ENCODE measurements at regions not wholly inside any gene's neighbourhood (a gene's known extent, or its start where the extent isn't known, plus 50 kb on each side); places are given as distances from the start of the nearest gene placed in this dataset.
A peak's percentile ranks its signal among the peaks of the same experiment; 100 is the strongest.

GRCh38 chr4:35253331-35253730, 991.0 kb downstream of the ARAP2 start:
- Histone ChIP-seq H2AFZ (ENCODE audit: low read depth, low read length) (no peak overlapping the region), H3K4ac (ENCODE audit: low read depth in 1 of 2, low read length in 2 of 2) (no peak overlapping the region), H3K36me3 (ENCODE audit: control insufficient read depth in 1 of 2, insufficient read depth in 2 of 2, low read depth in 1 of 2, low read length in 2 of 2) (no peaks in the 10 kb centered on the region), H3K14ac (ENCODE audit: low read length in 2 of 2) (no peak overlapping the region), H4K91ac (ENCODE audit: low read length) (no peak overlapping the region), H3K27me3 (ENCODE audit: control insufficient read depth in 1 of 2, insufficient read depth in 1 of 2, low read length in 2 of 2) (no peaks in the 10 kb centered on the region), H2BK120ac (ENCODE audit: low read depth, low read length) (no peak overlapping the region), H3K27ac (ENCODE audit: low read length, poor library complexity, severe bottlenecking) (no peak overlapping the region), H3K4me1 (ENCODE audit: control insufficient read depth, insufficient read depth, low read depth, low read length) (no peaks in the 10 kb centered on the region), H2BK5ac (ENCODE audit: low read depth, low read length, poor library complexity, severe bottlenecking) (peak overlapping the region; percentile 36), H3K9ac (ENCODE audit: low read length) (no peak overlapping the region), H3K9me3 (ENCODE audit: control insufficient read depth, low read length) (no peaks in the 10 kb centered on the region), H3K4me2 (ENCODE audit: low read length, poor library complexity, severe bottlenecking) (no peak overlapping the region), H4K8ac (ENCODE audit: low read length) (no peak overlapping the region), H3K18ac (ENCODE audit: low read depth in 1 of 2, low read length in 2 of 2) (no peak overlapping the region), H3K4me3 (ENCODE audit: insufficient read depth in 1 of 2, low read depth in 1 of 2, low read length in 2 of 2) (no peak overlapping the region), H3K79me1 (replicated peaks; ENCODE audit: low read length, poor library complexity, severe bottlenecking) (no peaks in the 10 kb centered on the region), H2BK12ac (ENCODE audit: low read length in 2 of 2) (no peak overlapping the region), H2AK5ac (ENCODE audit: low read length, severe bottlenecking) (no peak overlapping the region), H3K23ac (ENCODE audit: low read length in 2 of 2) (no peak overlapping the region), H2BK15ac (ENCODE audit: low read depth, poor library complexity, severe bottlenecking) (no peak overlapping the region)
- DNase-seq: no peak
- 100% methylated on average over 2 of the region's 2 CpGs for WGBS

- no peak overlapping the region for H3K9ac ChIP-seq (ENCODE audit: low read length)
- no peak overlapping the region for H3K27ac ChIP-seq (ENCODE audit: low read length, poor library complexity, severe bottlenecking)
- no peaks in the 10 kb centered on the region for H3K36me3 ChIP-seq (ENCODE audit: control insufficient read depth in 1 of 2, insufficient read depth in 2 of 2, low read depth in 1 of 2, low read length in 2 of 2)
- H2BK12ac ChIP-seq (ENCODE audit: low read length in 2 of 2): no peak overlapping the region
- no peak overlapping the region for H4K8ac ChIP-seq (ENCODE audit: low read length)
- no peak overlapping the region for H3K18ac ChIP-seq (ENCODE audit: low read depth in 1 of 2, low read length in 2 of 2)
- H2BK120ac ChIP-seq (ENCODE audit: low read depth, low read length): no peak overlapping the region
- no peak overlapping the region for H2BK15ac ChIP-seq (ENCODE audit: low read depth, poor library complexity, severe bottlenecking)
- H2AK5ac ChIP-seq (ENCODE audit: low read length, severe bottlenecking): no peak overlapping the region
- H3K14ac ChIP-seq (ENCODE audit: low read length in 2 of 2): no peak overlapping the region
- no peak overlapping the region for H2AFZ ChIP-seq (ENCODE audit: low read depth, low read length)
- no peaks in the 10 kb centered on the region for H3K79me1 ChIP-seq (replicated peaks; ENCODE audit: low read length, poor library complexity, severe bottlenecking)
- H3K23ac ChIP-seq (ENCODE audit: low read length in 2 of 2): no peak overlapping the region
- H3K4ac ChIP-seq (ENCODE audit: low read depth in 1 of 2, low read length in 2 of 2): no peak overlapping the region
- H3K9me3 ChIP-seq (ENCODE audit: control insufficient read depth, low read length): peaks cover 3% of the 10 kb centered on the region
- no peak overlapping the region for H2BK5ac ChIP-seq (ENCODE audit: low read depth, low read length, poor library complexity, severe bottlenecking)
- WGBS: no CpG with 5 or more reads among the region's 2 CpGs
- H3K4me1 ChIP-seq (ENCODE audit: control insufficient read depth, insufficient read depth, low read depth, low read length): no peaks in the 10 kb centered on the region
- no peak for DNase-seq
- H3K4me2 ChIP-seq (ENCODE audit: low read length, poor library complexity, severe bottlenecking): no peak overlapping the region
- H3K27me3 ChIP-seq (ENCODE audit: control insufficient read depth in 1 of 2, insufficient read depth in 1 of 2, low read length in 2 of 2): no peaks in the 10 kb centered on the region
- no peak overlapping the region for H4K91ac ChIP-seq (ENCODE audit: low read length)
- H3K4me3 ChIP-seq (ENCODE audit: insufficient read depth in 1 of 2, low read depth in 1 of 2, low read length in 2 of 2): no peak overlapping the region
These were observed 957.9 kb downstream of the ARAP2 start for GRCh38 chr4:35286434-35286833.

- Histone ChIP-seq H3K4me2 (ENCODE audit: low read length, poor library complexity, severe bottlenecking) (peak overlapping the region; percentile 47), H3K4me3 (ENCODE audit: insufficient read depth in 1 of 2, low read depth in 1 of 2, low read length in 2 of 2) (no peak overlapping the region), H3K4me1 (ENCODE audit: control insufficient read depth, insufficient read depth, low read depth, low read length) (peaks cover 4% of the 10 kb centered on the region), H3K14ac (ENCODE audit: low read length in 2 of 2) (no peak overlapping the region), H4K8ac (ENCODE audit: low read length) (no peak overlapping the region), H3K27ac (ENCODE audit: low read length, poor library complexity, severe bottlenecking) (no peak overlapping the region), H3K23ac (ENCODE audit: low read length in 2 of 2) (no peak overlapping the region), H2BK5ac (ENCODE audit: low read depth, low read length, poor library complexity, severe bottlenecking) (no peak overlapping the region), H3K9ac (ENCODE audit: low read length) (no peak overlapping the region), H3K4ac (ENCODE audit: low read depth in 1 of 2, low read length in 2 of 2) (no peak overlapping the region), H2BK12ac (ENCODE audit: low read length in 2 of 2) (no peak overlapping the region), H4K91ac (ENCODE audit: low read length) (no peak overlapping the region), H2BK120ac (ENCODE audit: low read depth, low read length) (no peak overlapping the region), H2AFZ (ENCODE audit: low read depth, low read length) (no peak overlapping the region), H3K36me3 (ENCODE audit: control insufficient read depth in 1 of 2, insufficient read depth in 2 of 2, low read depth in 1 of 2, low read length in 2 of 2) (no peaks in the 10 kb centered on the region), H2AK5ac (ENCODE audit: low read length, severe bottlenecking) (no peak overlapping the region), H2BK15ac (ENCODE audit: low read depth, poor library complexity, severe bottlenecking) (no peak overlapping the region), H3K9me3 (ENCODE audit: control insufficient read depth, low read length) (no peaks in the 10 kb centered on the region), H3K27me3 (ENCODE audit: control insufficient read depth in 1 of 2, insufficient read depth in 1 of 2, low read length in 2 of 2) (no peaks in the 10 kb centered on the region), H3K18ac (ENCODE audit: low read depth in 1 of 2, low read length in 2 of 2) (no peak overlapping the region), H3K79me1 (replicated peaks; ENCODE audit: low read length, poor library complexity, severe bottlenecking) (no peaks in the 10 kb centered on the region)
- 60% methylated on average over 9 of the region's 11 CpGs for WGBS
- DNase-seq: no peak
These were observed 943.1 kb downstream of the ARAP2 start for GRCh38 chr4:35300996-35301774.

- H2BK120ac ChIP-seq (ENCODE audit: low read depth, low read length): no peak overlapping the region
- no peak overlapping the region for H2BK15ac ChIP-seq (ENCODE audit: low read depth, poor library complexity, severe bottlenecking)
- H2AFZ ChIP-seq (ENCODE audit: low read depth, low read length): no peak overlapping the region
- DNase-seq: no peak
- H3K18ac ChIP-seq (ENCODE audit: low read depth in 1 of 2, low read length in 2 of 2): no peak overlapping the region
- no peaks in the 10 kb centered on the region for H3K79me1 ChIP-seq (replicated peaks; ENCODE audit: low read length, poor library complexity, severe bottlenecking)
- no peak overlapping the region for H2AK5ac ChIP-seq (ENCODE audit: low read length, severe bottlenecking)
- H4K91ac ChIP-seq (ENCODE audit: low read length): no peak overlapping the region
- no peak overlapping the region for H3K9ac ChIP-seq (ENCODE audit: low read length)
- no peak overlapping the region for H3K14ac ChIP-seq (ENCODE audit: low read length in 2 of 2)
- H3K36me3 ChIP-seq (ENCODE audit: control insufficient read depth in 1 of 2, insufficient read depth in 2 of 2, low read depth in 1 of 2, low read length in 2 of 2): no peaks in the 10 kb centered on the region
- H3K4me3 ChIP-seq (ENCODE audit: insufficient read depth in 1 of 2, low read depth in 1 of 2, low read length in 2 of 2): no peak overlapping the region
- no peak overlapping the region for H3K27ac ChIP-seq (ENCODE audit: low read length, poor library complexity, severe bottlenecking)
- no peak overlapping the region for H3K4ac ChIP-seq (ENCODE audit: low read depth in 1 of 2, low read length in 2 of 2)
- no peaks in the 10 kb centered on the region for H3K4me1 ChIP-seq (ENCODE audit: control insufficient read depth, insufficient read depth, low read depth, low read length)
- no peaks in the 10 kb centered on the region for H3K27me3 ChIP-seq (ENCODE audit: control insufficient read depth in 1 of 2, insufficient read depth in 1 of 2, low read length in 2 of 2)
- peak overlapping the region; percentile 73 for H2BK5ac ChIP-seq (ENCODE audit: low read depth, low read length, poor library complexity, severe bottlenecking)
- no peak overlapping the region for H2BK12ac ChIP-seq (ENCODE audit: low read length in 2 of 2)
- no peak overlapping the region for H3K4me2 ChIP-seq (ENCODE audit: low read length, poor library complexity, severe bottlenecking)
- no peak overlapping the region for H3K23ac ChIP-seq (ENCODE audit: low read length in 2 of 2)
- peaks cover 28% of the 10 kb centered on the region for H3K9me3 ChIP-seq (ENCODE audit: control insufficient read depth, low read length)
- H4K8ac ChIP-seq (ENCODE audit: low read length): no peak overlapping the region
These were observed 928.9 kb downstream of the ARAP2 start for GRCh38 chr4:35315419-35315818.
